Body of pancreas (tissue), 4 donors: ENCODE measurements at regions not wholly inside any gene's neighbourhood (a gene's known extent, or its start where the extent isn't known, plus 50 kb on each side); places are given as distances from the start of the nearest gene placed in this dataset.

Experiments used
- POLR2A ChIP-seq, 3 donors: fragments of 450-650 bp; IDR thresholded peaks; one replicate each; pipeline ENCODE4 v1.6.1; 2016; ENCODE audit warnings: antibody characterized with exemption in 3 of 3, mild to moderate bottlenecking in 2 of 3
- TF ChIP-seq, protein P1 (sequence below), 7 experiments: fragments of 450-650 bp in 4 of 7; fragments of 200-600 bp in 3 of 7; sonication (generic) in 3 of 7; IDR thresholded peaks; one replicate each; pipeline ENCODE4 v1.5.1; 2016 to 2019; ENCODE audit warnings: antibody characterized with exemption in 7 of 7

GRCh38 chr6:27541212-27541932, 68.5 kb upstream of the ZNF184 start:
- TF ChIP-seq, protein P1, sequence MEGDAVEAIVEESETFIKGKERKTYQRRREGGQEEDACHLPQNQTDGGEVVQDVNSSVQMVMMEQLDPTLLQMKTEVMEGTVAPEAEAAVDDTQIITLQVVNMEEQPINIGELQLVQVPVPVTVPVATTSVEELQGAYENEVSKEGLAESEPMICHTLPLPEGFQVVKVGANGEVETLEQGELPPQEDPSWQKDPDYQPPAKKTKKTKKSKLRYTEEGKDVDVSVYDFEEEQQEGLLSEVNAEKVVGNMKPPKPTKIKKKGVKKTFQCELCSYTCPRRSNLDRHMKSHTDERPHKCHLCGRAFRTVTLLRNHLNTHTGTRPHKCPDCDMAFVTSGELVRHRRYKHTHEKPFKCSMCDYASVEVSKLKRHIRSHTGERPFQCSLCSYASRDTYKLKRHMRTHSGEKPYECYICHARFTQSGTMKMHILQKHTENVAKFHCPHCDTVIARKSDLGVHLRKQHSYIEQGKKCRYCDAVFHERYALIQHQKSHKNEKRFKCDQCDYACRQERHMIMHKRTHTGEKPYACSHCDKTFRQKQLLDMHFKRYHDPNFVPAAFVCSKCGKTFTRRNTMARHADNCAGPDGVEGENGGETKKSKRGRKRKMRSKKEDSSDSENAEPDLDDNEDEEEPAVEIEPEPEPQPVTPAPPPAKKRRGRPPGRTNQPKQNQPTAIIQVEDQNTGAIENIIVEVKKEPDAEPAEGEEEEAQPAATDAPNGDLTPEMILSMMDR (IDR thresholded peaks at IDR 0.05), result no peak
- no peak for TF ChIP-seq POLR2A (IDR thresholded peaks at IDR 0.05)
